HG03354 (cell line): ENCODE measurements at regions not wholly inside any gene's neighbourhood (a gene's known extent, or its start where the extent isn't known, plus 50 kb on each side); places are given as distances from the start of the nearest gene placed in this dataset.
"Not testable (repeated sequence)": the region's sequence is repeated elsewhere in the genome, so short reads cannot be mapped to it uniquely, and the experiment has no call there.

ENCODE experiments used
- ATAC-seq: cut with Tn5 transposase; IDR thresholded peaks from one replicate; pipeline ENCODE4 v1.9.1; 2021; ENCODE audit warnings: mild to moderate bottlenecking; ENCODE audit not compliant: unreplicated experiment, poor library complexity, severe bottlenecking

GRCh38 chr7:150042281-150042680 lies 168.5 kb downstream of the ATP6V0E2 start:
- ATAC-seq, result not testable (repeated sequence)

- ATAC-seq, result not testable (repeated sequence)
Measured at GRCh38 chr7:150044771-150045170, 171.0 kb downstream of the ATP6V0E2 start.

- not testable (repeated sequence) for ATAC-seq
Measured at GRCh38 chr7:150045596-150045995, 171.8 kb downstream of the ATP6V0E2 start.

DNA sequence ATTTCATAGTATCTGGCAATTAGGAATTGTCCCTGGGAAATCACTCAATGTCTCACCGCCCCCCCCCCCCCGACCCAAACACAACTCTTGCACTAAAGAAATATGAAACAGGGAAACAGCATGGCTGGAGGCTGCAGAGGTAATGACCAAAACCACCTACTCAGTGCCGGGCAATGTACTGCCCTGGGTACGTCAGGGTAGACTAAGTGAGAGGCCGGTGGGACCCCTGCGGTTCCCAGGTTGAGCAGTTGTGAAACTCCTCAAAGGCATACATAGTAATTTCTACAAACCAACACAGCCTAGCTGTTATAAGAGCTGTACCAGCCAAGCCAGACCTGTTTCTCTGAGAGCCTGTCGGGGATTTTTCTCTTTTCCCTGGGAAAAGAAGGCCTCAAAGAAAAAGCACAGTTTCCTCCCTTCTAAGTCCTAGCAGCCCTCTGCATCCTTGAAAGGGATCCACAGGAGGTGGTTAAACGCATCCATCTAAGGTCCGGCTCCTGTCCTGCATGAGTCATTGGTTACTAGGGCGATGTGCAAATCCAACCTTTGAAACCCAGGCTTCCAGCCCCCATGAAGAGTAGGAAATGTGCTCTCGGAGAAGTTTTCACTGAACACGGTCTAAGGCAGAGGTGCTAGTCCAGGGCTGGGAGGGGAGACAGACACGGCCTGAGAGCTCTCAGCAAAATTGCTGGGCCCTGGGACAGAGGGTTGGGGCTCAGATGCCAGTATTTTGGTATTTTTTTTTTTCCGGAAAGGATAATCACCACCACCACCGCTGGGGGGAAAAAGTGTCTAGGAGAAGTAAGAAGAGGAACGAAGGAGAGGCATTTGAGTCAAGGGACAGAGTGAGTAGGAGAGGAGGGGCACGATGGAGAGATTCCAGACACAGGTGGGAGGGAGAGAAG lies 172.8 kb downstream of the ATP6V0E2 start:
- ATAC-seq, result not testable (repeated sequence)

GRCh38 chr7:150047329-150047728 lies 173.6 kb downstream of the ATP6V0E2 start:
- ATAC-seq, result not testable (repeated sequence)

- ATAC-seq, result not testable (repeated sequence)
Measured at GRCh38 chr7:150047772-150048171, 174.0 kb downstream of the ATP6V0E2 start.

DNA sequence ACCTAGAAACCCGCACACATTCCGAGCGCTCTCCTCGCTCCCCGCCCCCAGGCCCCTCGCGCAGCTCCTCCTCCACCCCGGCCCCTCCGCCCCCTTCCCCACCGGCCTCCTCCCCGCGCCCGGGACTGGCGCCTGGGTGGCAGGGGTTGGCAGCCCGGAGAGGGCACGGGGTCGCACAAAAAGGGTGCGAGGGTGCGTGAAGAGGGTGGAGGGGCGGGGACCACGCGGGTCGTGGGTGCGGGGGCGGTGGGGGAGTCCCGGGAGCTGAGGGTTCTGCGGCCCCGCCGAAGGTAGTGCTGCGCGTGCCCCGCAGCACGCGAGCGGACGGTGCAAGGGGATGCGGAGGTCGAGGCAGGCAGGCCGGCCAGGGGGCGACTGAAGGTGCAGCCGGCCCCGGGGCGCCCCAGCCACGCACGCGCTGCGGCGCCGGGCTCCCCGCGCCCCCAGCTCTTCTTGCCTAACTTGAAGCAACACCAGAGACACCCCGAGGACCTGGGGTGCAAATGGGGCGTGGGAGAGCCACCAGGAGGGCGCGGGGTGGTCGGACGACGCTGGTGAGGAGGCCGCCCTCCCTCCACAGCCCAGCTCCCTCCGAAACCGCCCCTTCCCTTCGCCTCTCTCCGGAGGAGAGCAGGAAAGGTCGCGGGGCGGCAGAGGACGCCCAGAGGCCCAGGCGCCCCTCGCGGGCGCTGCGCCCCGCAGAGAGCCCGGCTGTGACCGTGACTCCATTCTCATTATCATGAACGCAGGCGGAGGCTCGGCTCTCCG lies 174.7 kb downstream of the ATP6V0E2 start:
- not testable (repeated sequence) for ATAC-seq

DNA sequence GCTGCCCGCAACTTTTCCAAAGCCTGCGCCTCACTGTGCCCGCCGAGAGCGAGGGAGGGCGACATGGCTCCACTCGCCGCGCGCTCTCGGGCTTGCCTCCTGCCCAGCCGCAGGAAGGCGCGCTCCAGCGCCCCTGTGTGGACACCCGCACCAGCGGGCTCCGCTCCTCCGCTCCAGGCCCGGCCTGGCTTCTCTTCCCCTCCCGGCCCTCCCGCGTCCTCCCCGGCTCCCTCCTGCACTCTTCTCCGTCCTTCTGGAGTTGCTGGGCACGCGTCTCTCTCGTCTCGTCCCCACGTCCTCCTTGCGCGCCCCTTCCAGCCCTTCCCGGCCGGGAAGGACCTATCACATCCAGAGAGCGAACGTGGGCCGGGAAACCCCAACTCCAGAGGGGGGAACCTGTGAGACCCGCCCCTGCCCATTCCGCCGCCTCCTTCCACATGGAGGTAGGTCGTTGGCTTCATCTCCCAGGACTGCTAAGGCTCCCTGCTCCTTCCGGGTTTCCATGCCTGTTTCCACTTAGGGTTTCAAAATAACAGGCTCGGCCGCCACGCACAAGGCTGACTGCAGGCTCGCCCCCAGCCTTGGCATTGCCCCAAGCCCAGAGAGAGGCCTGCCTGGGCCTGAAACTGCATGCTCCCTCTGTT lies 175.4 kb downstream of the ATP6V0E2 start:
- ATAC-seq, result not testable (repeated sequence)

DNA sequence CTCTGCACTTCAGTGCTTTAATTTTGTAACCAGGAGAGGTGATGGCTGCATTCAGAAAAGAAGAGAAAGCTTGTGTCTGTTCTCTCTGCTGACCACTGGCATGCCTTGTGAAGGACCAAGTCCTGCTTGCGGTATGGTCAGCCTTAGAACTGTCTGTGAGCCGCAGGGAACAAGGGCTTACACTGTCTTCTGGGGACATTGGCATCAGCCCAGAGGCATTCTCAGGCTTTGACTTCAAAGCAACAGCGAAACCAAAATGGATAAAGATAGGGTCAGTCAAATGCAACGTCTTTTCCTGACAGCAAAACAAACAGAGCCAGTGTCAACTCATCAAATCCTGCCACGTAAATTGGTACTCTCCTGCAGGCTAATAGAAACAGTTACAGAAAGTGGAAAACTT lies 179.6 kb downstream of the ATP6V0E2 start:
- not testable (repeated sequence) for ATAC-seq

DNA sequence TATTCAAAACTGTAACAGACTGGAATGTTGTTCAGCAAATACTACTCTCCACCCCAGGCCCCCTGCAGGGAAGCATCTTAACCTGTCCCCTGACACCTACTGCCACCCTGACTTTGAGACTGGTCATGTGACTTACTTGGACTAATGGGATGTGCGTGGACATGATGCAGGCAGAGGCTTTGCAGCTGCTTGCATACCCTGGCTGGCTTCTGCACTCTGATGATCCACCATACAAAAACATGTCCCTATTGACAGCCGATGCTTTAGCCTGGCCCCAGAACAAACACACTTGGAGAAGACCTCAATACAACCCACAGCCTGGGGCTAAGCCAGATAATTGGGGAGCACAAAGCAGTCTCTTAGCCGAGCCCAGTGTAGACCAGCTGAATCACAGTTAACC lies 180.5 kb downstream of the ATP6V0E2 start:
- not testable (repeated sequence) for ATAC-seq

DNA sequence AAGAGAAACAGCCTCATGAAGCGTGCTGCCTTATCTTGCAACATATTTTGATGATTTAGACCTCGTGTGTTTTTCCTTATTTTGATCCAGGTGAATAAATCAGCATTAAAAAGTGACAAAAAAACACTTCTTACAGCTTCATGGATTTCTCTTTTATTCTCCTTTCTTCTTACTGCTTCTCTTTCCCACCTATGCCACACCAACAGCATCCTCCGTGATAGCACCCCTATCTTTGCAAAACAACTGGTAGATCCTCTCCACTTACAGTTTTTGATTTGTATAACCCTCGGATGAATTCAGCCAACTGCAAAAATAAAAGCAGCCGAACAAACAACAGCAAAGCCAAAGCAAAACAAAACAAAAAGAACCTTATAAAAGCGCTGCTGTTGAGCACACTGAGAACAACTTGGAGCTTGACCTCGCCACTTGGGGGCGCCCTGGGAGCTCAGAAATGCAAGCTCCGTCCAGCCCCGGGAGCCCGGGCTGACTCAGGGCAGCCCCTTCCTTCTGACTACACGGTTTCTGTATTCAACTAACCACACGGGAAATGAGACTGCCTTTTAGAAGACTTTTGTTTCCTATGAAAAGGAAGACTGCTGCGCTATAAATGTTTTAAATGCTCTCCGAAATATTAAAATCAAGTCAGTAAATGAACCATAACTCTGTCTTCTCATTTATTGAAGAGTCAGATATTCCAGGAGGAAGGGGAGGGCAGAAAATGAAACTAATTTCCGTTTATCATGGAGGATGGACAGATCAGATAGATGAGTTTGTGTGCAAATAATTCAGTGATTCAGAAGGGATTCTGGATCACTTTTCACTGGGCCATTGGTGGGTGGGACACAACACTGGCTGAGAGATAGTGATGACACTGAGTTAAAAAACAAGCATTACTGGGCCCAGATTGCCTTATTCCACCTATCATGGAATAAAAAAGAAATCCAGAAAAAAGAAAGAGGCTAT lies 186.8 kb downstream of the ATP6V0E2 start:
- peak; percentile 98 for ATAC-seq

DNA sequence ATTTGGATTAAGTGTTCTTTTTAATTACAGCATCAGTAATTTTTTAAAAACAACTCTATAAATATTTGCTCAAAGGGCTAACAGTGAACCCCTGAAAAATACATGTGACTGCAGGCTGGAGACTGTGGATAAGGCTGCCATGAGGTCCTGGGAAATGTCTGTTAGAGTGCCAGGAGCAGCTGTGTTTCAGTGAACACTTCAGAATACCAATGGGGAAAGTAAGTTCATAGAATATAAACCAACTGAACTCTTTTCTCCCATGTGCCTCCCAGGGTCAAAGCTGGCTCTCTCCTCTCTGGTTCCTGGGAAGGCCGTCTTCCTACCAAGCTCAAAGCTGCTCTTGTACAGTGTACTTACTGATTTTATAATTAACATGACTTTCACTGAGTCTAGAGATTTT lies 189.4 kb downstream of the ATP6V0E2 start:
- not testable (repeated sequence) for ATAC-seq

GRCh38 chr7:150069555-150070313 lies 196.0 kb downstream of the ATP6V0E2 start:
- not testable (repeated sequence) for ATAC-seq

DNA sequence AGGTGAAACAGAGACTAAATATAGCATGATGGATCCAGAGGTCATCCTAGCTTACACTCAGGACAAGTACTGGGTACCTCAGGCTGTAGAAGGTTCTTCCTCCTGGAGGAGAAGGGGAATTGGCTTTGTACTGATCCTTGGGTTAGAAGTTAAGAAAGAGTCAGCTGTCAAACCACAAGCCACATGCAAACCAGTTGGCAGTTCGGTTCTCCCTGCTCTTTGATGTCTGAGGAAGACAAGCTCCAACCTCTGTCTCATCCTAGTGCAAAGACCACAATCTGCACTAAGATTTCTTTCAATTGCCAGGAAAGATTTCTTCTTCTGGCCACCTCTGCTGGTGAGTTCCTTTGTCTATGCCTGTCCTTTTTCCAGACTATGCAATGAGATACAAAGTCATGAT lies 203.8 kb downstream of the ATP6V0E2 start:
- not testable (repeated sequence) for ATAC-seq

GRCh38 chr7:150081865-150082264 lies 208.1 kb downstream of the ATP6V0E2 start:
- ATAC-seq, result not testable (repeated sequence)

DNA sequence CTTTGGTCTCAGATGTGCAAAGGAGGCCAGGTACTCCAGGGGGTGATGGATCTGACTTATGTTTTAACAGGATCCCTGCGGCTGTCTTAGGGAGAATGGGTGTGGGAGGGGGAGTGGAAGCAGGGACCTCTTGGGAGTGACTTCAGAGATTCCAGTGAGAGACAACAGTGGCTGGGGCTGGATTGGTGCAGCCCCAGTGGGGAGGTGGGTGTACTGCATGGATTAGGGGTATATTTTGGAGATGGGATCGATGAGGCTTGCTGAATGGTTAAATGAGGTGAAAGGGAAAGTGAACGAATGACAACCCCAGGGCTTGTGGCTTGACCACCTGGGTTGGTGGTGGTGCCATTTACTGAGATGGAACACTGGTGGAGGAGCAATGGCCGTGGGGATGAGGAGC lies 211.0 kb downstream of the ATP6V0E2 start:
- not testable (repeated sequence) for ATAC-seq

DNA sequence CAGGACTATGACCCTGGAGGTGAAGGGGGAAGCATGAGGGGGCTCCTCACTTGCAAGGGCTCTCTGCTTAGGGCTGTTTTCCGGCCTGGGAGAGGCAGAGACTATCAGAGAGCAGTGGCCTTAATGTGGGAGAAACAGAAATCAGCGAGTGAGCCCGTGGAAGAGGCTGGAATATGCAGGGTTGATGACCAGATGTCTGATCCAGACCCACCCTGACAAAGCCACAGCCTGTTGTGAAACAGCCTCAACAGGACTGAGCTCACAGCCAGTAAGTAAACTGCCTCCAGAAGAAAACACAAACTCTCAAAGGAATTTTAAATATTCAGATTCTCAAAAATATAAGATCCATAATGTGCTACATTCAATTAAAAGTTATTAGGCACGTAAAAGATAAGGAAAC lies 213.7 kb downstream of the ATP6V0E2 start:
- not testable (repeated sequence) for ATAC-seq

DNA sequence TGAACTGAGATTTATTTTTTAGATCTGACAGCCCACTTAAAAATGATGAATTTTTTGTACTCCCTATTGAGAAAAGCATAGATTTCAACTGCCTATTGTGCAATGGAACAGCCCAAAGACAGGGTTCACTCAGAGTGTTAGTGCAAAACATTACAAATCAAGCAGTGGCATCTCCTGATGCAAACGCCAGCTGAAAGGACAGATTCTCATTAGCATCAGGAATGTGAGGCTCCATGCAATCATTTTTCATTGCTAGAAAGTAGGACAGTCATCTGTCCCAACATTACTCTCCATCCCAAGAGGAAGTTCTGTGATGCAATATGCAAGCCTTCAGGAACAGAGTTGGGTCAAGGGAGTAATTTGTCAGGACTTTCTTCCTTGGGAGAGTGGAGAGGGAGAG lies 215.4 kb downstream of the ATP6V0E2 start:
- not testable (repeated sequence) for ATAC-seq
